Adrenal gland (tissue), 9 donors: ENCODE measurements at regions not wholly inside any gene's neighbourhood (a gene's known extent, or its start where the extent isn't known, plus 50 kb on each side); places are given as distances from the start of the nearest gene placed in this dataset.

Experiments
- DNase-seq, 7 donors: peaks; one replicate each; pipeline ENCODE4 v3.0.0-alpha.2; 2019 to 2020
- H3K27ac ChIP-seq, 5 donors: fragments of 200-600 bp; sonication (generic) in 4 of 5; 1 replicate in 3 of 5; 2 replicates in 2 of 5; pipeline versions ENCODE4 v1.5.1 to v1.8.0; 2016 to 2020; ENCODE audit warnings: mild to moderate bottlenecking in 1 of 5
- H3K27me3 ChIP-seq: fragments of 200-600 bp; 2 replicates; pipeline ENCODE4 v1.8.0; 2021
- H3K36me3 ChIP-seq, 2 donors: fragments of 200-600 bp; replicated peaks in 1 of 2; 1 replicate in 1 of 2; 2 replicates in 1 of 2; pipeline versions ENCODE4 v1.5.1 to v1.8.0; 2018 to 2022
- H3K4me1 ChIP-seq, 2 donors: fragments of 200-600 bp; replicated peaks in 1 of 2; 1 replicate in 1 of 2; 2 replicates in 1 of 2; pipeline versions ENCODE4 v1.5.1 to v1.8.0; 2018 to 2021
- H3K4me3 ChIP-seq, 4 donors: fragments of 200-600 bp; sonication (generic) in 3 of 4; one replicate each; pipeline ENCODE4 v1.5.1; 2016 to 2018
- H3K9me3 ChIP-seq, 3 donors: fragments of 200-600 bp; sonication (generic) in 1 of 3; replicated peaks in 1 of 3; 1 replicate in 2 of 3; 2 replicates in 1 of 3; pipeline versions ENCODE4 v1.5.1 to v1.8.0; 2016 to 2021
- CTCF ChIP-seq, 6 experiments: fragments of 450-650 bp in 4 of 6; fragments of 200-600 bp in 2 of 6; sonication (generic) in 1 of 6; IDR thresholded peaks; 1 replicate in 5 of 6; 2 replicates in 1 of 6; pipeline versions ENCODE4 v1.5.1 to v1.8.0; 2016 to 2021; ENCODE audit warnings: antibody characterized with exemption in 6 of 6, mild to moderate bottlenecking in 2 of 6, moderate library complexity in 1 of 6
- POLR2A ChIP-seq, 2 donors: fragments of 450-650 bp; IDR thresholded peaks; one replicate each; pipeline ENCODE4 v1.6.1; 2017; ENCODE audit warnings: antibody characterized with exemption in 2 of 2, mild to moderate bottlenecking in 2 of 2, moderate library complexity in 1 of 2
- WGBS, 4 donors: extraction: QIAGEN DNeasy Blood & Tissue Kit in 2 of 4; methylation state at CpG; one replicate each; pipeline versions ENCODE4 v1.1.5 to v1.1.7; 2013 to 2017; 5-methylcytosine and 5-hydroxymethylcytosine counted together
- intact Hi-C, 2 donors: fragments of 100-400 bp; cut with DNase I; formaldehyde crosslinking; loops; one replicate each; pipeline versions ENCODE4 v1.14.1 to v1.15.0; 2022 to 2023
- donor health status: healthy with polysubstance abuse.
- donor health status: Bipolar disorder and iron deficiency.
- donor health status: DM: yes; HTN: yes; CAD: no.
- donor health status: DM: no; HTN: no; CAD: no.
- donor health status: DM: no; HTN: no; CAD: no.

GRCh38 chr9:7370381-7370780 lies 429.2 kb downstream of the DMAC1 start:
- Histone ChIP-seq H3K9me3 (no peaks in the 10 kb centered on the region), H3K27me3 (no peaks in the 10 kb centered on the region), H3K27ac (peak overlapping the region in 1 of 5 donors; percentile 14), H3K4me3 (no peak overlapping the region), H3K36me3 (no peaks in the 10 kb centered on the region), H3K4me1 (peaks cover 0 to 23% of the 10 kb centered on the region in 2 donors)
- intact Hi-C loops, result no loop called here
- WGBS, 4 donors, result 73 to 79% (median 75%) methylated on average over 2 of the region's 2 CpGs
- DNase-seq, result no peak
- TF ChIP-seq CTCF (IDR thresholded peaks at IDR 0.05), result no peak
- TF ChIP-seq POLR2A (IDR thresholded peaks at IDR 0.05), result no peak

GRCh38 chr9:7369384-7369821 lies 430.2 kb downstream of the DMAC1 start:
- Histone ChIP-seq H3K27ac (peak overlapping the region in 2 of 5 donors; percentile 54 to 56), H3K27me3 (no peaks in the 10 kb centered on the region), H3K4me3 (no peak overlapping the region), H3K36me3 (no peaks in the 10 kb centered on the region), H3K4me1 (peaks cover 0 to 23% of the 10 kb centered on the region in 2 donors), H3K9me3 (no peaks in the 10 kb centered on the region)
- WGBS, 4 donors, result 67 to 82% (median 72%) methylated on average over 2 of the region's 2 CpGs
- TF ChIP-seq CTCF (IDR thresholded peaks at IDR 0.05) (no peak), POLR2A (IDR thresholded peaks at IDR 0.05) (no peak)
- intact Hi-C loops, result no loop called here
- no peak for DNase-seq

GRCh38 chr9:7368410-7369292 lies 430.9 kb downstream of the DMAC1 start:
- Histone ChIP-seq H3K9me3 (no peaks in the 10 kb centered on the region), H3K27me3 (no peaks in the 10 kb centered on the region), H3K27ac (peak overlapping the region in 3 of 5 donors; percentile 32 to 56 (median 54)), H3K4me1 (peaks cover 0 to 23% of the 10 kb centered on the region in 2 donors), H3K36me3 (no peaks in the 10 kb centered on the region), H3K4me3 (no peak overlapping the region)
- 27 to 35% (median 31%) methylated on average over 6 of the region's 6 CpGs for WGBS, 4 donors
- no peak for TF ChIP-seq POLR2A (IDR thresholded peaks at IDR 0.05)
- no peak for TF ChIP-seq CTCF (IDR thresholded peaks at IDR 0.05)
- intact Hi-C loops, result no loop called here
- peak in 6 of 7 donors; percentile 14 to 55 (median 30) for DNase-seq

- Histone ChIP-seq H3K4me3 (no peak overlapping the region), H3K9me3 (no peaks in the 10 kb centered on the region), H3K36me3 (no peaks in the 10 kb centered on the region), H3K4me1 (peaks cover 0 to 23% of the 10 kb centered on the region in 2 donors), H3K27me3 (no peaks in the 10 kb centered on the region), H3K27ac (peak overlapping the region in 2 of 5 donors; percentile 20 to 54)
- intact Hi-C loops, result no loop called here
- 48 to 73% (median 58%) methylated on average over 1 of the region's 1 CpG for WGBS, 4 donors
- no peak for DNase-seq
- no peak for TF ChIP-seq CTCF (IDR thresholded peaks at IDR 0.05)
- TF ChIP-seq POLR2A (IDR thresholded peaks at IDR 0.05), result no peak
Measured at GRCh38 chr9:7367726-7368125, 431.9 kb downstream of the DMAC1 start.
